ENCODE measurements at regions not wholly inside any gene's neighbourhood (a gene's known extent, or its start where the extent isn't known, plus 50 kb on each side); places are given as distances from the start of the nearest gene placed in this dataset.
"Not testable (repeated sequence)": the region's sequence is repeated elsewhere in the genome, so short reads cannot be mapped to it uniquely, and the experiment has no call there.

- H3K27me3 Mint-ChIP-seq, H3K9me3 Mint-ChIP-seq, DNase-seq, POLR2A ChIA-PET, ATAC-seq, H3K27ac Mint-ChIP-seq, H3K4me1 Mint-ChIP-seq, H3K4me3 Mint-ChIP-seq: not testable (repeated sequence)
- H3K36me3 Mint-ChIP-seq, result peaks cover 4 to 40% (median 11%) of the 10 kb centered on the region in 3 donors
These were observed 1379.7 kb downstream of the CDH12 start for GRCh38 chr5:21473436-21473835.

DNA sequence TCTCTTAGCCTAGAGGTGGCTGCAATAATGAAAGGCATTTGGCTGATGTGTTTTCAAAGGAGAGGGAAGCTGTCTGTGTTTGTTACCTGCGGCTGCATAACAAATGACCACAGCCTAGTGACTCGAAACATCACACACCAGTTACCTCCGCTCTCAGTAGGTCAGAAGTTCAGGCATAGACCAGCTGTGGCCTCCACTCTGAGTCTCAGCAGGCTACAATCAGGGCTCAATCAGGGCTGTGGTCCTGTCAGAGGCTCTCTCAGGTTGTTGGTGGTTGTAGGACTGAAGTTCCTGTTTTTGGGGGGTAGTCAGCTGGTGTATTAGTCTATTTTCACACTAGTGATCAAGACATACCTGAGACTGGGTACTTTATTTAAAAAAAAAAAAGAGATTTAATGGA is 1381.5 kb downstream of the CDH12 start:
- H3K4me3 Mint-ChIP-seq, DNase-seq, H3K9me3 Mint-ChIP-seq, ATAC-seq, H3K27me3 Mint-ChIP-seq, H3K27ac Mint-ChIP-seq, H3K4me1 Mint-ChIP-seq, POLR2A ChIA-PET: not testable (repeated sequence)
- peaks cover 4 to 47% (median 15%) of the 10 kb centered on the region in 3 donors for H3K36me3 Mint-ChIP-seq

- H3K4me1 Mint-ChIP-seq, H3K4me3 Mint-ChIP-seq, ATAC-seq, H3K9me3 Mint-ChIP-seq, H3K27me3 Mint-ChIP-seq, DNase-seq, POLR2A ChIA-PET: not testable (repeated sequence)
- Mint-ChIP-seq H3K27ac (peak overlapping the region in 1 of 10 donors; percentile 63), H3K36me3 (peaks cover 9 to 56% (median 20%) of the 10 kb centered on the region in 3 donors)
These were observed 1383.5 kb downstream of the CDH12 start for GRCh38 chr5:21469523-21470101.

- H3K4me3 Mint-ChIP-seq, H3K27me3 Mint-ChIP-seq, DNase-seq, ATAC-seq, H3K27ac Mint-ChIP-seq, H3K9me3 Mint-ChIP-seq, POLR2A ChIA-PET, H3K4me1 Mint-ChIP-seq: not testable (repeated sequence)
- peaks cover 9 to 56% (median 18%) of the 10 kb centered on the region in 3 donors for H3K36me3 Mint-ChIP-seq
These were observed 1385.6 kb downstream of the CDH12 start for GRCh38 chr5:21467544-21467943.

GRCh38 chr5:21459744-21460073 is 1393.4 kb downstream of the CDH12 start:
- H3K27me3 Mint-ChIP-seq, DNase-seq, H3K9me3 Mint-ChIP-seq, POLR2A ChIA-PET: not testable (repeated sequence)
- peak overlapping the region; percentile 83 to 95 (median 90) for H3K4me3 Mint-ChIP-seq
- peaks cover 0 to 27% (median 0%) of the 10 kb centered on the region in 3 donors for H3K36me3 Mint-ChIP-seq
- H3K4me1 Mint-ChIP-seq, result peaks cover 2 to 11% (median 8%) of the 10 kb centered on the region in 4 donors
- peak in 1 of 2 donors; percentile 35 for ATAC-seq
- H3K27ac Mint-ChIP-seq, result peak overlapping the region in 9 of 10 donors; percentile 61 to 93 (median 88)

GRCh38 chr5:21452449-21452848 is 1400.7 kb downstream of the CDH12 start:
- POLR2A ChIA-PET, result no interaction called here
- Mint-ChIP-seq H3K4me3 (no peak overlapping the region), H3K27ac (no peak overlapping the region), H3K4me1 (no peaks in the 10 kb centered on the region), H3K9me3 (no peaks in the 10 kb centered on the region), H3K36me3 (no peaks in the 10 kb centered on the region), H3K27me3 (peaks cover 13 to 28% (median 21%) of the 10 kb centered on the region in 5 donors)
- ATAC-seq (no peak), DNase-seq (no peak)

GRCh38 chr5:21432646-21433045 is 1420.5 kb downstream of the CDH12 start:
- H3K9me3 Mint-ChIP-seq, result peaks cover 0 to 3% (median 0%) of the 10 kb centered on the region in 9 donors
- H3K4me3 Mint-ChIP-seq, result no peak overlapping the region
- DNase-seq, result no peak
- H3K36me3 Mint-ChIP-seq, result no peaks in the 10 kb centered on the region
- H3K27me3 Mint-ChIP-seq, result peaks cover 0 to 2% (median 0%) of the 10 kb centered on the region in 5 donors
- ATAC-seq, result no peak
- POLR2A ChIA-PET, result no interaction called here
- H3K4me1 Mint-ChIP-seq, result no peaks in the 10 kb centered on the region
- no peak overlapping the region for H3K27ac Mint-ChIP-seq

DNA sequence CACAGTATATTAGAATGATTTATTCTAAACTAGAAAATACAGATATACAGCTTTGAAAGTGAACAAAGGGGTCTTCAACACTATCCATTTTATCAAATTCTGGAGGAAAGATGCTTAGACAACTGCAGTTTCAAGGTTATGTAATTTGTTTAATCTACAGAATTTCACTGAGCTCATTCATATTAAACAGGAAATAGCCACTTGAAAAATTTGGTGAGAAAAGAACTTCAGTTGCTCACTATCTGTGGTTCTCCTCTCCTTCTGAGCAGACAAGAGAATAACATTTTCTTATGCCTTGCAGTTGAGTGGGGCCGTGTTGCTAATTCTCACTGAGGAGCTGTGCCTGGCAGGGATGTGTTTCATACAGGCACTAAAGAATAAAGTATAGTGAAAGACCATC is 1428.2 kb downstream of the CDH12 start:
- Mint-ChIP-seq H3K4me3 (no peak overlapping the region), H3K4me1 (no peaks in the 10 kb centered on the region), H3K36me3 (no peaks in the 10 kb centered on the region), H3K27me3 (no peaks in the 10 kb centered on the region), H3K27ac (no peak overlapping the region), H3K9me3 (no peaks in the 10 kb centered on the region)
- DNase-seq, result no peak
- ATAC-seq, result no peak
- POLR2A ChIA-PET, result no interaction called here

DNA sequence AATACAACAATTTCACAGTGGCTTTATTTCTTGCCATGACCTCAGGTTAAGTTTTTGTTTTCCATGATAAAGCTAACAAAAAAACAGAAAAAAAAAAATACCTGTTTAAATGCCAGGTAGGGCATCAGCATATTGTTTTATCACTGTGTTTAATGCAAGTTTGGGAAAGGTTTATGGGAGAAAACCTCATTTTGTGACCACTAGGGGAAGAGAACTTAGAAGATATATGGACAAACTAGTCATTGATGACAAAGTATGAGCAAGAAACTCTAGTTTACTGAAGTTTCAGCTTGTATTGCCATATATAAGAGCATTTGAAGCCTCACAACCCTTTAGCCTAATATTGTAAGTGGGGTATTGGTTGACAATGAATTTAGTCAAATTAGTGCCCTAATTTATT is 1431.4 kb upstream of the CDH18 start:
- DNase-seq, result no peak
- Mint-ChIP-seq H3K4me1 (no peaks in the 10 kb centered on the region), H3K4me3 (no peak overlapping the region), H3K27me3 (peaks cover 0 to 7% (median 0%) of the 10 kb centered on the region in 5 donors), H3K27ac (no peak overlapping the region), H3K36me3 (no peaks in the 10 kb centered on the region), H3K9me3 (peaks cover 0 to 1% (median 0%) of the 10 kb centered on the region in 9 donors)
- ATAC-seq, result no peak
- POLR2A ChIA-PET, result no interaction called here

GRCh38 chr5:21402089-21402488 is 1414.1 kb upstream of the CDH18 start:
- H3K4me3 Mint-ChIP-seq, H3K4me1 Mint-ChIP-seq, POLR2A ChIA-PET, H3K36me3 Mint-ChIP-seq, DNase-seq, ATAC-seq, H3K27ac Mint-ChIP-seq, H3K9me3 Mint-ChIP-seq, H3K27me3 Mint-ChIP-seq: not testable (repeated sequence)

- no peaks in the 10 kb centered on the region for H3K4me1 Mint-ChIP-seq
- no peak for DNase-seq
- ATAC-seq, result no peak
- no peaks in the 10 kb centered on the region for H3K36me3 Mint-ChIP-seq
- H3K4me3 Mint-ChIP-seq, result no peak overlapping the region
- H3K27me3 Mint-ChIP-seq, result peaks cover 0 to 3% (median 0%) of the 10 kb centered on the region in 5 donors
- POLR2A ChIA-PET, result no interaction called here
- no peak overlapping the region for H3K27ac Mint-ChIP-seq
- H3K9me3 Mint-ChIP-seq, result peaks cover 0 to 5% (median 0%) of the 10 kb centered on the region in 9 donors
These were observed 1410.5 kb upstream of the CDH18 start for GRCh38 chr5:21398511-21398910.

- H3K9me3 Mint-ChIP-seq, result peaks cover 0 to 6% (median 0%) of the 10 kb centered on the region in 9 donors
- H3K27ac Mint-ChIP-seq, result no peak overlapping the region
- DNase-seq (no peak), ATAC-seq (no peak)
- peaks cover 0 to 4% (median 0%) of the 10 kb centered on the region in 5 donors for H3K27me3 Mint-ChIP-seq
- POLR2A ChIA-PET, result no interaction called here
- no peaks in the 10 kb centered on the region for H3K4me1 Mint-ChIP-seq
- H3K4me3 Mint-ChIP-seq, result no peak overlapping the region
- H3K36me3 Mint-ChIP-seq, result no peaks in the 10 kb centered on the region
These were observed 1409.7 kb upstream of the CDH18 start for GRCh38 chr5:21397693-21398092.

GRCh38 chr5:21391506-21391905 is 1403.5 kb upstream of the CDH18 start:
- Mint-ChIP-seq H3K4me3 (no peak overlapping the region), H3K4me1 (no peaks in the 10 kb centered on the region), H3K9me3 (peaks cover 0 to 8% (median 0%) of the 10 kb centered on the region in 9 donors), H3K36me3 (no peaks in the 10 kb centered on the region), H3K27me3 (peaks cover 0 to 4% (median 0%) of the 10 kb centered on the region in 5 donors), H3K27ac (no peak overlapping the region)
- POLR2A ChIA-PET, result no interaction called here
- ATAC-seq, result no peak
- DNase-seq, result no peak

- ATAC-seq, DNase-seq, H3K27ac Mint-ChIP-seq, H3K36me3 Mint-ChIP-seq, POLR2A ChIA-PET, H3K4me1 Mint-ChIP-seq, H3K4me3 Mint-ChIP-seq, H3K9me3 Mint-ChIP-seq, H3K27me3 Mint-ChIP-seq: not testable (repeated sequence)
These were observed 1372.8 kb upstream of the CDH18 start for GRCh38 chr5:21360754-21361153.

Data from naive thymus-derived CD8-positive, alpha-beta T cell (primary cell).